Hepatocyte (in vitro differentiated cells): ENCODE measurements at regions not wholly inside any gene's neighbourhood (a gene's known extent, or its start where the extent isn't known, plus 50 kb on each side); places are given as distances from the start of the nearest gene placed in this dataset.

Source experiments
- CTCF ChIP-seq: fragments of 200-600 bp; sonication (generic); IDR thresholded peaks from 2 replicates; pipeline ENCODE4 v1.5.1; 2016; ENCODE audit warnings: antibody characterized with exemption, mild to moderate bottlenecking; ENCODE audit not compliant: poor library complexity
- EZH2 ChIP-seq: fragments of 200-600 bp; sonication (generic); IDR thresholded peaks from 2 replicates; pipeline ENCODE4 v1.6.1; 2016; ENCODE audit warnings: antibody characterized with exemption, mild to moderate bottlenecking, borderline replicate concordance
- EZH2phosphoT487 ChIP-seq: fragments of 200-600 bp; sonication (generic); IDR thresholded peaks from one replicate; pipeline ENCODE4 v1.6.1; 2018; ENCODE audit warnings: antibody characterized with exemption, mild to moderate bottlenecking, low read depth, moderate library complexity; ENCODE audit not compliant: unreplicated experiment, severe bottlenecking

DNA sequence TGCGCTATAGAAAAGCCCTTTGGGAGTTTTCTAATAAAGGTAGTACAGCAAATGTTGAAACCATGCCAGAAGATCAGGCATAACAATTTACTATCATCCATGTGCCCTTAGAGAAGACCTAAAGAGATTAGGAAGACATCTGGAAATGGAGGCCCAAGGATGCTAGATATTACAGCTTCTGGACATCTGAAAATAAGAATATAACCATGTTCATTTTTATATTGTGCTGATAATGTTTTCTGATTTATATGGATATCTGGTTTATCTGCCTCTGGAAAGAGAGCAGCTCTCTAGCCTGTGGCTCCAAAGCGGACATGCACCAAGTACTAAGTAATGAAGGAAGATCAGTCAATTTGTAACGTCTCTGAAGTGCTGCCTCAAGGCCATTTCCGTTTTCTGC is 478.0 kb upstream of the DDX18 start:
- TF ChIP-seq EZH2phosphoT487, result no peak
- no peak for TF ChIP-seq CTCF
- TF ChIP-seq EZH2, result no peak
